ENCODE measurements at regions not wholly inside any gene's neighbourhood (a gene's known extent, or its start where the extent isn't known, plus 50 kb on each side); places are given as distances from the start of the nearest gene placed in this dataset.
"Not testable (repeated sequence)": the region's sequence is repeated elsewhere in the genome, so short reads cannot be mapped to it uniquely, and the experiment has no call there.

DNA sequence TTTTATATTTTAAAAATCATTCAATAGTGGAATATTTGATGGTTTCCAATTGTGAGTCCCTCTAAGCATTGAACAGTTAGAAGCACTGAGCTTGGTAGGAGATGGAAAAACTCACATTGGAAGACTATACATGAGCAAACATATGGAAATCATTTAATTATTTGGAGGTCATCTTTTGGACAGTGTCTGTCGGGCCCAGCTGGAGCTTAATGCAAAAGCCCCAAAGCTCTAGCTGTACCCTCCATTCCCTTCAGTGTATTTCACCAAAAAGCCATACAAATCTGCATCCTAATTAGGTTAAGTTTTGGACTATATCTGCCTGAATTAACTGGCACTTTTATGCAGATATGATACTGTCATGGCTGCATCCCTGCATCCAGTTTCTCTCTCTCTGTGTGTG, 365.7 kb downstream of the FLRT2 start:
- no peak for DNase-seq (ENCODE audit: low spot score)

DNA sequence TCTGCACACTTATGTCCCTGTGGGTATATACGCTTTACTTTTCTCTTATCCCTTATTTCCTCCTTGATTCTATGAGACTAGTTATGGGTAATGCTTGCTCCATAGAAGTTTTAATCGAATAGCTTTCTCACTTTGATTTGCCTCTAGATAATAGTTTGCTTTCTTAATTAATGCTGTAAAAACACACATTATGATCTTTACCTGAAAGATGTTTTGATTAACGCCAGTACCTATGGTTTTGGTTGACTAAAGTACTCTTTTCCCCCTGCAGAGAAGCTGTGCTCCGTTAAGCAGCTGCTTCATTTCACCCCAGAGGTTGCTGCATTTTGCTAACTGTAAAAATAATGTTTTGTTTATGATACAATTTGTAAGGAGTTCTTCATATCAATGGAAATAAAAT, 362.3 kb downstream of the FLRT2 start:
- no peak for DNase-seq (ENCODE audit: low spot score)

DNA sequence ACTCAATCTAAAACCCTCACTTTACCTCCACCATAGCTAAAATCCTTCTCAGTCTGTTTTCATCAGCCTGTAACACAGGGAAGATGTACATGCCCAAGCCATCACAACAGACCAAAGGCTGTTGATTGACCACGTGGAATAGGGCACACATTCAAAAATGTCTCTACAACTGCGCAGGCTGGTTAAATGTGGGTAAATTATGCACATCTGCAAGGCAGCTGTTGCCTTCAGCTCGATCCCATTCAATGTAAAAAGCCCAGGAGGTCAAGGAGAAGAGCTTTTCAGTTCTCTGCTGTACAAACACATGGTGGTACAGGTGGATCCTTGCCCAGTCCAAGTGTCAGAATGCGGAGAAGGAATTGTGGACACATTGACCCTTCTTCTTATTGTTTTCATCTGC, 354.0 kb downstream of the FLRT2 start:
- no peak for DNase-seq (ENCODE audit: low spot score)

- DNase-seq (ENCODE audit: low spot score): no peak
Measured at GRCh38 chr14:85883101-85883500, 353.2 kb downstream of the FLRT2 start.

DNA sequence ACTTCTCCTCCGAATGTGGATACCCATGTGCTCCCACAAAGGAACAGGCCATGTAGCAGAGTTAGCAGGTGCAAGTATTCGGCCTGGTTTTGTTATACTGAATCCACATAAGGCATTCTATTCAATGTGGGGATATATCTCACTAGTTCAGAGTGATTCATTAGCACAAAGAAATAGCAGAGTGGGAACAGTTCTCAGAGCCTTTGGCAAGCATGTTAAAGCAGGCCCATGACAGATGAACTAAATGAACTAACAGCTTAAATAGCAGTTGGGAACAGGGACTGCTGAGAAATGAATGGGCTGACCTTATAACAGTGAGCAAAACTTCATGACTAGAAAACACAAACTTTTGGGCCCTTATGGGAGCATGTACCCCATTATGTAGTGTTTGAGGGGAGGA, 352.0 kb downstream of the FLRT2 start:
- no peak for DNase-seq (ENCODE audit: low spot score)

GRCh38 chr14:85878874-85879273, 348.9 kb downstream of the FLRT2 start:
- no peak for DNase-seq (ENCODE audit: low spot score)

DNA sequence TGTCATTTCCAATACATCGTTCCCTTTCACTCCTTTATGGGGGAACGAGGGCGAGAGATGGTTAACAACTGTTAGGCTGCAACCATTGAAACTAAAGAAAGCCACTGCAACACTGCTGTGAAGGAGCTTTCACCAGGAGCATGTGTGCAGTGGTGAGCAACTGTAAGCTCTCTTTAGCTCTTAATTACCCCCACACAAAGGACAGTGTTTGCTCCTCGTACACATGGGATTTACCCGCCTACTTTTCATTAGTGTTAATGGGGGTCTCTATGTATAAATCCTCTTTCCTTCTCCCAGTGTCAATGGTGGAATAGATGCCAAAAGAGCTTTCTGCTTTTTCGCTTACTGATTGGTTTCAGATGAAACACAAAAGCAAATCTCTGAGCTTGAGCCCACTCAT, 343.1 kb downstream of the FLRT2 start:
- DNase-seq (ENCODE audit: low spot score): no peak

GRCh38 chr14:85867450-85867849, 337.5 kb downstream of the FLRT2 start:
- DNase-seq (ENCODE audit: low spot score): no peak

- DNase-seq (ENCODE audit: low spot score): no peak
Measured at GRCh38 chr14:85865701-85866100, 335.8 kb downstream of the FLRT2 start.

DNA sequence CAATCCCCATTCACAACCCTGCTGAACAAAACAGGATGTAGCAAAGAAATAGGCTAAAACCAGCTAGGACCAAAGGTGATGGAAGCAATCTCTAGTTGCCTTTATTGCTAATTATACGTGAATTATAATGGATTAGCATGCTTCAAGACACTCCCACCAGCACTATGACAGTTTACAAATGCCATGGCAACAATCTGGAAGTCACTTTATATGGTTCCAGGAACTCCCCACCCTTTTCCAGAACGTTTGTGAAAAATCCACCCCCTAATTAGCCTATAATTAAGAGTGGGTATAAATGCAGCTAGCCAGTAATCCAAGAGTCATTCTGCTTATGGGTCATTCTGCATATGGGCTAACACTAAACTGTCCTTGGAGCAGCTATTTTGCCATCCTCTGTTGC, 328.7 kb downstream of the FLRT2 start:
- no peak for DNase-seq (ENCODE audit: low spot score)

GRCh38 chr14:85856430-85856829, 326.5 kb downstream of the FLRT2 start:
- DNase-seq (ENCODE audit: low spot score): peak; percentile 10

- DNase-seq (ENCODE audit: low spot score): no peak
Measured at GRCh38 chr14:85853996-85854526, 324.1 kb downstream of the FLRT2 start.

DNA sequence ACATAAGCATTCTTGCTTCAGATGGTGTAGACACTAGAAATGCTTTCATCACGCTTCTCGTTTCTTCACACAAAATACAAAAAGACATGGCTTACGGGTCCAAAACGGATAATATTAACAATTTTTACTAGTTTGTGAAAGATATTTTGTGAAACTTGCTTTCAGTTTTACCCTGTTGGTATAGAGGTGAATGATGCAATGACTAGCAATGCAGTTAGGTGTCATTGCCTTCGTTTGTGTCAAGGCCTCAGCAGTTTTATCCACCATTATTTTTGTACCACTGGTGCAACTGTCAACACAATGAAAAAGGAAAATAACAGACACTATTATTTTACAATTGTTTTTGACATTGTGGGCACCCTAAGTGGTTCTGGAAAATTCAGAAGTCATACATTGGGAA, 323.0 kb downstream of the FLRT2 start:
- no peak for DNase-seq (ENCODE audit: low spot score)

DNA sequence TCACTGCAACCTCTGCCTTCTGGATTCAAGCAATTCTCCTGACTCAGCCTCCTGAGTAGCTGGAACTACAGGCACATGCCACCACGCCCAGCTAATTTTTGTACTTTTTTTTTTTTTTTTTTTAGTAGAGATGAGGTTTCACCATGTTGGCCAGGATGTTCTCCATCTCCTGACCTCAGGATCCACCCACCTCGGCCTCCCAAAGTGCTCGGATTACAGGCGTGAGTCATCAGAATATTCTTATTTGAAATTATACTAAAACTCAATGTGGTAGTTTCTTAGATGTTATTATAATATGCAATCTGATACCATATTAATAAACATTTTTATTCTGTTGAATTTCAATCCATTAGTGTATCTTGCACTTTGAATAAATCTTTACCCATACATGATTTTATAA, 322.2 kb downstream of the FLRT2 start:
- DNase-seq (ENCODE audit: low spot score): not testable (repeated sequence)

DNA sequence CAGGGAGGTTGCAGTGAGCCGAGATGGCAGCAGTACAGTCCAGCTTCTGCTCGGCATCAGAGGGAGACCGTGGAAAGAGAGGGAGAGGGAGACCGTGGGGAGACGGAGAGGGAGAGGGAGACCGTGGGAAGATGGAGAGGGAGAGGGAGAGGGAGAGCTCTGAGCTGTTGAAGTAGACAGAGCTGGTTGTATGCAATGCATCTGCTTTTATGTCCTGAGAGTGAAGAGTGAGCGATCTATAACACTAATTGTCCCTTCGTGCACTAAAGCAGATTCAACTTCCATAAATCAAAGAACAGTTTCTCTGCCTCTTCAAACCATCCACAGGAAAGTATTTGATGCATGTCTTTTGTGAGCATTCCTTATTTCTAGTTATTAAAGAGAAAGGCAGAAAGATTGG, 300.6 kb downstream of the FLRT2 start:
- DNase-seq (ENCODE audit: low spot score): not testable (repeated sequence)

DNA sequence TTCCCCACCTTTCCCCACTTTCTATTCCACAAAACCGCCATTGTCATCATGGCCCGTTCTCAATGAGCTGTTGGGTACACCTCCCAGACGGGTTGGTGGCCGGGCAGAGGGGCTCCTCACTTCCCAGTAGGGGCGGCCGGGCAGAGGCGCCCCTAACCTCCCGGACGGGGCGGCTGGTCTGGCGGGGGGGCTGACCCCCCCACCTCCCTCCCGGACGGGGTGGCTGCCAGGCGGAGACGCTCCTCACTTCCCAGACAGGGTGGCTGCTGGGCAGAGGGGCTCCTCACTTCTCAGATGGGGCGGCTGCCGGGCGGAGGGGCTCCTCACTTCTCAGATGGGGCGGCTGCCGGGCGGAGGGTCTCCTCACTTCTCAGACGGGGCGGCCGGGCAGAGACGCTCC, 299.7 kb downstream of the FLRT2 start:
- not testable (repeated sequence) for DNase-seq (ENCODE audit: low spot score)

DNA sequence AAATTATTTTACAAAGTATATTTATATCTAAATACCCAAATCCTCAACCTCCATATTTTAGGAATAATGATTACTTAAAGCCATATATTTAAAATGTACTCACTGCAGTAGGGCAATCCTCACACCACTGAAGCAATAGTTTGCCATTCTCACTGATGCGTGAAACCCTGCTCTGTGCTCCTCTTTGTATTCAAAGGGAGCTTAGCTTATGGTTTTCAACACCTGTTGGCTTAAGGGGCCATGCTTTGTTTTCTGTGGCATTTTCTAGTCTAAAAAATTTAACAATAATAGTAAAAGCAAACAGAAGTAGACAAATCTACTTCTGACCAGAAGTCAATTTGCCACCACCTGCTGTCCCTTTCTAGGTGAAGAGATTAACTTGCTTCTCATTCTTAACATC, 294.6 kb downstream of the FLRT2 start:
- no peak for DNase-seq (ENCODE audit: low spot score)

GRCh38 chr14:85822236-85822635, 292.3 kb downstream of the FLRT2 start:
- no peak for DNase-seq (ENCODE audit: low spot score)

DNA sequence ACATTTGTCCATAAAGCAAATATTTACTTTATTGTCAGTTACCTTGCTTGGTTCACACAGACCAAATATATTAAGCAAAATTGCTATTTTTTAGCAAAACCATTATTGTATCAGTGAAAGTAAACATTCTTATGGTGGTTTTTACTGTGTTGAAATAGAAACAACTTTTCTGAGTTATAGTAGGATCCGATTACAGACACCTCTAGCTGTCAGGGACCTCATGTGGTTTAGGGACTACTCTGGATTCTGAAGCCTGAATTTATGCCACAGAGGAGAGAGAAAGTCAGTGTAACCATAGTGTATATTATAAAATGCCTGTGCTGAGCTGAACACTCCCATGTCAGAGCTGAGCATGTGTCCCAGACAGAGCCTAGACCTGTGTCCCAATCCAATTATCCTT, 287.5 kb downstream of the FLRT2 start:
- DNase-seq (ENCODE audit: low spot score): no peak

DNA sequence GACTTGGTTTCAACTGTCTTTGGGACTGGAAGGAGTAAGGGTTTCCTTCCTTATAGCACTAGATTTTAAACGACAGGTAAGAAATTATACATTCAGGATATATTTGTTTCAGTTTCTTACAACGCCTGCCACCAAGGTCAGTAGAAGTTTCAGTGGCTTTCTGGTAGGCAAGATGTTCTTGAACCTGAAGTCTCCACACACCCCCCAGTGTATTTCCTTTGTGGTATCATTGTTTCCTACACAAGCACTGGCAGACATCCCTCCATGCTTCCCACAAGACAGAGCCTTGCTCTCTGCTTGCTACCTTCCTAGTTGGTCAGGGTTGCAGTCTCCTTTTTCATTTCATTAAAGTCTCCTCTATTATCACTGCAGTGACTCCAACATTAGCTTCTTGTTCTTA, 283.1 kb downstream of the FLRT2 start:
- no peak for DNase-seq (ENCODE audit: low spot score)

DNA sequence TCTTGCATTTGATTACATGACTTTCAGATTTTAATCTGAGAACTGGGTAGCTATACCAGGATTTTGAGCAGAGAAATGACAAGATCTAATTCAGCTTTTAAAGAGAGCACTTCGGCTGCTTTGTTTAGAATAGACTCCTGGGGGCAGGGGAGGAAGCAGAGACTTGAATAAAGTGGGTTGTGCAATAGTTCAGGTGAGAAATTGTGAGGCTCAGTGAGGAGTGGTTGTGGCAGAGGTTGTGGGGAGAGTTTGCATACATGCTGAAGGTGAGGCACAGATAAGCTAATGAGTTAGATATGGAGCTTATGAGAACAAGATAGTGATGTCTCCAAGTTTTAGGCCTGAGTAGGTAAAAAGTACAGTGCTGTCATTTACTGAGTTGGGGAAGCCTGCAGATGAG, 281.4 kb downstream of the FLRT2 start:
- no peak for DNase-seq (ENCODE audit: low spot score)

GRCh38 chr14:85799668-85800067, 269.7 kb downstream of the FLRT2 start:
- DNase-seq (ENCODE audit: low spot score): no peak

DNA sequence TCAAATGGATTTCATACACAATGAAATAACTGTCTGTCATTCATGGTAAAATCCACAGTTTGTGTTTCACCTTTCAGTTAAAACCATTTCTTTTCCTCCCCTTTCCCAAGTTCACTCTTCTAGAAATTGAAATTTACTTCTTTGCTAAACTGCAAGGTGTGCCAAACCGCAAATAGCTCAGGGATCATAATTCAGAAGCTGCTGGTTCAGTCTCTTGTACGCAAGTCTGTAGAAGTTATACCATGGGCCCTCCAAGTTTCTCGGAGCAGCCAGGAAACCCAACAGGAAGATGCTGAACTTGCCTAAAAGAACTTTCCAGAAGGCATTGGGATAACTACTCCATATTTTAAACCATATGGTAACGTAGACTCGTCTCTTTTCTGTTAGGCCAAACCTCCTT, 268.9 kb downstream of the FLRT2 start:
- no peak for DNase-seq (ENCODE audit: low spot score)

- DNase-seq (ENCODE audit: low spot score): no peak
Measured at GRCh38 chr14:85793533-85793932, 263.6 kb downstream of the FLRT2 start.

DNA sequence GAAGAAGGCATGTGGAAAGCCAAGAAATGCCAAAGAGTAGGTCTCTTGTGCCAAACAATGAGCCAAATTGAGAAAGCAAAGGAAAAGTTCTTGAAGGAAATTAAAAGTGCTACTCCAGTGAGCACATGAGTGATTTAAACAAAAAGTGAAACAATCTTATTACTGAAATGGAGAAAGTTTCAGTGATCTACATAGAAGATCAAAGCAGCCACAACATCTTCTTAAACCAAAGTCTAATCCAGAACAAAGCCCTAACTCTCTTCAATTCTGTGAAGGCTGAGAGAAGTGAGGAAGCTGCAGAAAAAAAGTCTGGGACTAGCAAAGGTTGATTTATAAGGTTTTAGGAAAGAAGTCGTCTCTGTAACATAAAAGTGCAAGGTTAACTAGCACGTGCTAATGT, 259.6 kb downstream of the FLRT2 start:
- DNase-seq (ENCODE audit: low spot score): no peak
